HCT116 (cell line): ENCODE measurements at regions not wholly inside any gene's neighbourhood (a gene's known extent, or its start where the extent isn't known, plus 50 kb on each side); places are given as distances from the start of the nearest gene placed in this dataset.

Experiments
- ATAC-seq: fragments of 200-7000 bp; cut with Tn5 transposase; 2 replicates; pipeline ENCODE4 v1.9.1; 2020; ENCODE audit warnings: mild to moderate bottlenecking, moderate library complexity
- BruUV-seq: library from RNA; stranded (reverse); fragments of 400-500 nt; replicated peaks from 2 replicates; lab custom pipeline; 2021; lab: Mats Ljungman, UMichigan
- CTCF ChIA-PET: fragments of 300-600 bp; sonication (Branson Sonifier 250); formaldehyde crosslinking; loops from one replicate; lab custom pipeline; 2021; ENCODE audit warnings: antibody characterized with exemption; lab: Charles Lee
- POLR2A ChIA-PET: fragments of 300-600, 350-600 bp; sonication (Branson Sonifier 250); formaldehyde crosslinking; loops from one replicate; lab custom pipeline; 2021; ENCODE audit warnings: antibody characterized with exemption; lab: Charles Lee
- RAD21 ChIA-PET, 2 experiments: fragments of 300-600 bp; sonication (Branson Sonifier 250); formaldehyde crosslinking; loops; one replicate each; lab custom pipeline; 2023; ENCODE audit warnings: low total read pairs in 2 of 2; ENCODE audit not compliant: uncharacterized antibody in 2 of 2, unreplicated experiment in 2 of 2, low non-redundant PET in 1 of 2; lab: Charles Lee
- DNase-seq: peaks from one replicate; pipeline ENCODE4 v3.0.0-alpha.2; 2010; ENCODE audit warnings: low read depth, low spot score
- H2AFZ ChIP-seq: fragments of 200-600 bp; shearing (Covaris generic), sonication (generic); 2 replicates; pipeline ENCODE4 v1.6.1; 2017; ENCODE audit warnings: low read depth, mixed run types, mixed read lengths, antibody characterized with exemption, low read length; ENCODE audit not compliant: poor library complexity, severe bottlenecking
- H3K27ac ChIP-seq: 2 replicates; pipeline ENCODE4 v1.5.1; 2012; ENCODE audit warnings: low read depth, low read length
- H3K27me3 ChIP-seq: fragments of 200-600 bp; sonication (generic); 2 replicates; pipeline ENCODE4 v1.6.1; 2016; ENCODE audit warnings: mixed run types, low read length, mixed read lengths; ENCODE audit not compliant: insufficient read depth
- H3K36me3 ChIP-seq, 2 experiments: fragments of 200-500 bp in 1 of 2; fragments of 200-600 bp in 1 of 2; sonication (Bioruptor generic) in 1 of 2; sonication (generic) in 1 of 2; 2 replicates each; pipeline versions ENCODE4 v1.5.1 to v1.6.1; 2014 to 2016; ENCODE audit warnings: low read length in 2 of 2, inconsistent platforms in 1 of 2, mixed read lengths in 1 of 2, mixed run types in 1 of 2; ENCODE audit not compliant: insufficient read depth in 2 of 2, control insufficient read depth in 1 of 2
- H3K4me1 ChIP-seq, 2 experiments: fragments of 200-600 bp in 1 of 2; sonication (generic) in 1 of 2; 2 replicates each; pipeline versions ENCODE4 v1.5.1 to v1.6.1; 2012 to 2017; ENCODE audit warnings: low read length in 2 of 2, inconsistent platforms in 1 of 2, mild to moderate bottlenecking in 1 of 2, mixed read lengths in 1 of 2, mixed run types in 1 of 2, moderate library complexity in 1 of 2; ENCODE audit not compliant: insufficient read depth in 2 of 2, control insufficient read depth in 1 of 2
- H3K4me2 ChIP-seq: fragments of 200-600 bp; sonication (generic); 2 replicates; pipeline ENCODE4 v1.6.1; 2017; ENCODE audit warnings: mixed run types, low read length, mixed read lengths
- H3K4me3 ChIP-seq, 2 experiments: fragments of 200-600 bp in 1 of 2; sonication (generic) in 1 of 2; replicated peaks in 1 of 2; 2 replicates each; pipeline ENCODE4 v1.5.1; 2011 to 2016; ENCODE audit warnings: low read length in 2 of 2, control low read depth in 1 of 2, low read depth in 1 of 2, mild to moderate bottlenecking in 1 of 2, mixed read lengths in 1 of 2, mixed run types in 1 of 2
- H3K79me2 ChIP-seq: fragments of 200-600 bp; sonication (generic); 2 replicates; pipeline ENCODE4 v1.6.1; 2017; ENCODE audit warnings: mild to moderate bottlenecking, mixed run types, low read length, moderate library complexity, mixed read lengths; ENCODE audit not compliant: insufficient read depth
- H3K9ac ChIP-seq: fragments of 200-600 bp; sonication (generic); 2 replicates; pipeline ENCODE4 v1.6.1; 2016; ENCODE audit warnings: low read length, mixed read lengths
- H3K9me2 ChIP-seq: fragments of 200-600 bp; sonication (generic), shearing (Covaris generic); 2 replicates; pipeline ENCODE4 v1.6.1; 2017; ENCODE audit warnings: mixed run types, mild to moderate bottlenecking, moderate library complexity; ENCODE audit not compliant: insufficient read depth
- H3K9me3 ChIP-seq, 2 experiments: fragments of 200-500 bp in 1 of 2; fragments of 200-600 bp in 1 of 2; sonication (Bioruptor generic) in 1 of 2; sonication (generic) in 1 of 2; 2 replicates each; pipeline ENCODE4 v1.6.1; 2014 to 2017; ENCODE audit warnings: low read length in 2 of 2, mixed read lengths in 2 of 2, inconsistent platforms in 1 of 2, low read depth in 1 of 2, mild to moderate bottlenecking in 1 of 2, mixed run types in 1 of 2, moderate library complexity in 1 of 2; ENCODE audit not compliant: control insufficient read depth in 1 of 2, insufficient read depth in 1 of 2
- H4K20me1 ChIP-seq: fragments of 200-600 bp; sonication (generic), shearing (Covaris generic); 2 replicates; pipeline ENCODE4 v1.6.1; 2017; ENCODE audit warnings: mixed run types, mild to moderate bottlenecking, moderate library complexity; ENCODE audit not compliant: insufficient read depth
- ATF3 ChIP-seq: IDR thresholded peaks from 2 replicates; pipeline ENCODE4 v1.6.1; 2012
- CBX3 ChIP-seq: IDR thresholded peaks from 2 replicates; pipeline ENCODE4 v1.6.1; 2012; ENCODE audit warnings: low read depth
- CTCF ChIP-seq, 3 experiments: fragments of 200-600 bp in 1 of 3; sonication (generic) in 1 of 3; IDR thresholded peaks in 2 of 3; conservative IDR thresholded peaks in 1 of 3; 2 replicates each; pipeline ENCODE4 v1.5.1; 2012 to 2017; ENCODE audit warnings: low read depth in 2 of 3, low read length in 2 of 3, antibody characterized with exemption in 1 of 3, borderline replicate concordance in 1 of 3, control low read depth in 1 of 3, mild to moderate bottlenecking in 1 of 3, mixed read lengths in 1 of 3, mixed run types in 1 of 3, moderate library complexity in 1 of 3; ENCODE audit not compliant: insufficient read depth in 1 of 3
- EGR1 ChIP-seq: IDR thresholded peaks from 2 replicates; pipeline ENCODE4 v1.6.1; 2012; ENCODE audit warnings: low read depth
- ELF1 ChIP-seq: IDR thresholded peaks from 2 replicates; pipeline ENCODE4 v1.6.1; 2012; ENCODE audit warnings: low read depth, borderline replicate concordance
- EZH2 ChIP-seq: fragments of 200-600 bp; sonication (generic); IDR thresholded peaks from 2 replicates; pipeline ENCODE4 v1.6.1; 2017; ENCODE audit warnings: antibody characterized with exemption, mixed run types
- EZH2phosphoT487 ChIP-seq: fragments of 200-600 bp; IDR thresholded peaks from 2 replicates; pipeline ENCODE4 v1.6.1; 2018; ENCODE audit warnings: antibody characterized with exemption, borderline replicate concordance
- FOSL1 ChIP-seq: IDR thresholded peaks from 2 replicates; pipeline ENCODE4 v1.6.1; 2012; ENCODE audit warnings: low read depth
- MAX ChIP-seq: IDR thresholded peaks from 2 replicates; pipeline ENCODE4 v1.6.1; 2012
- POLR2A ChIP-seq: IDR thresholded peaks from 2 replicates; pipeline ENCODE4 v1.7.0; 2011; ENCODE audit warnings: borderline replicate concordance; ENCODE audit not compliant: insufficient read depth, insufficient read length; ENCODE audit errors: extremely low read depth
- SIN3A ChIP-seq: IDR thresholded peaks from 2 replicates; pipeline ENCODE4 v1.6.1; 2012; ENCODE audit warnings: low read depth
- SP1 ChIP-seq: IDR thresholded peaks from 2 replicates; pipeline ENCODE4 v1.6.1; 2012; ENCODE audit warnings: low read depth
- SRF ChIP-seq: IDR thresholded peaks from 2 replicates; pipeline ENCODE4 v1.6.1; 2012; ENCODE audit warnings: low read depth
- TCF7L2 ChIP-seq: IDR thresholded peaks from 2 replicates; pipeline ENCODE4 v1.7.0; 2011; ENCODE audit warnings: borderline replicate concordance, inconsistent platforms; ENCODE audit not compliant: insufficient read depth, insufficient read length; ENCODE audit errors: extremely low read depth
- ZBTB33 ChIP-seq: IDR thresholded peaks from 2 replicates; pipeline ENCODE4 v1.6.1; 2011; ENCODE audit warnings: mild to moderate bottlenecking, low read length, moderate library complexity; ENCODE audit not compliant: insufficient replicate concordance; ENCODE audit errors: extremely low read depth
- ZFX ChIP-seq: fragments of 450-650 bp; IDR thresholded peaks from 2 replicates; pipeline ENCODE4 v1.6.1; 2017
- ZNF274 ChIP-seq: fragments of 200-500 bp; sonication (Bioruptor generic); IDR thresholded peaks from 2 replicates; pipeline ENCODE4 v1.6.1; 2014; ENCODE audit warnings: mild to moderate bottlenecking, low read depth, low read length, inconsistent platforms
- intact Hi-C: fragments of 100-400 bp; cut with micrococcal nuclease; formaldehyde crosslinking; loops from 2 replicates; pipeline ENCODE4 v1.10.0; 2022

GRCh38 chr9:135179976-135180375 lies 92.5 kb downstream of the OLFM1 start:
- no peaks in the 10 kb centered on the region for H3K4me1 ChIP-seq
- BruUV-seq = no TSS peak
- no peak overlapping the region for H3K4me2 ChIP-seq
- H3K27ac ChIP-seq = no peak overlapping the region
- no peak overlapping the region for H3K9ac ChIP-seq
- POLR2A ChIA-PET = no interaction called here
- RAD21 ChIA-PET = no interaction called here
- intact Hi-C loops = no loop called here
- no peak for TF ChIP-seq TCF7L2
- no peak for TF ChIP-seq ZBTB33
- TF ChIP-seq SIN3A = no peak
- no peak for TF ChIP-seq MAX
- TF ChIP-seq CTCF (IDR thresholded peaks at IDR 0.05 in 2 of 3, conservative IDR thresholded peaks at IDR 0.05 in 1 of 3; ENCODE audit: borderline replicate concordance in 1 of 3, insufficient read depth in 1 of 3, low read depth in 2 of 3, low read length in 2 of 3) = no peak
- TF ChIP-seq FOSL1 = no peak
- no peak for TF ChIP-seq CBX3
- TF ChIP-seq POLR2A = no peak
- TF ChIP-seq SRF = no peak
- TF ChIP-seq SP1 = no peak
- TF ChIP-seq ATF3 = no peak
- TF ChIP-seq EZH2 = no peak
- no peak for TF ChIP-seq ZNF274
- no peak for TF ChIP-seq ELF1
- no peak for TF ChIP-seq EZH2phosphoT487
- no peak for TF ChIP-seq ZFX
- no peak for TF ChIP-seq EGR1
- ATAC-seq (no peak), DNase-seq (no peak)
- no peaks in the 10 kb centered on the region for H3K9me2 ChIP-seq
- no peak overlapping the region for H2AFZ ChIP-seq
- H3K79me2 ChIP-seq = no peaks in the 10 kb centered on the region
- no peaks in the 10 kb centered on the region for H3K9me3 ChIP-seq
- CTCF ChIA-PET = no interaction called here
- H3K36me3 ChIP-seq = no peaks in the 10 kb centered on the region
- H4K20me1 ChIP-seq = no peaks in the 10 kb centered on the region
- H3K4me3 ChIP-seq = no peak overlapping the region
- peaks cover 17% of the 10 kb centered on the region; the same call in 1 of the 2 replicates for H3K27me3 ChIP-seq
